WERI-Rb-1 (cell line): ENCODE measurements at regions not wholly inside any gene's neighbourhood (a gene's known extent, or its start where the extent isn't known, plus 50 kb on each side); places are given as distances from the start of the nearest gene placed in this dataset.

Source experiments
- DNase-seq: peaks from one replicate; pipeline ENCODE4 v3.0.0-alpha.2; 2020
- H3K27ac ChIP-seq: fragments of 250-450 bp; sonication (Bioruptor Pico); 2 replicates; pipeline ENCODE4 v1.5.1; 2020; ENCODE audit warnings: mild to moderate bottlenecking, moderate library complexity
- H3K27me3 ChIP-seq: fragments of 250-450 bp; sonication (Bioruptor Pico); 2 replicates; pipeline ENCODE4 v1.5.1; 2021; ENCODE audit warnings: mild to moderate bottlenecking, low read depth, moderate library complexity; ENCODE audit not compliant: insufficient read depth, severe bottlenecking
- H3K36me3 ChIP-seq: fragments of 250-450 bp; sonication (Bioruptor Pico); 2 replicates; pipeline ENCODE4 v1.5.1; 2020; ENCODE audit warnings: mild to moderate bottlenecking, moderate library complexity
- H3K4me3 ChIP-seq: 2 replicates; pipeline ENCODE4 v1.5.1; 2011; ENCODE audit warnings: low read depth, mild to moderate bottlenecking, control low read depth, low read length
- H3K9me3 ChIP-seq: fragments of 250-450 bp; sonication (Bioruptor Pico); 2 replicates; pipeline ENCODE4 v1.5.1; 2021; ENCODE audit warnings: mild to moderate bottlenecking, moderate library complexity; ENCODE audit not compliant: severe bottlenecking
- TF ChIP-seq, protein P1 (sequence below): IDR thresholded peaks from 2 replicates; pipeline ENCODE4 v1.5.1; 2011; ENCODE audit warnings: low read depth, mild to moderate bottlenecking, control low read depth, inconsistent platforms, low read length

DNA sequence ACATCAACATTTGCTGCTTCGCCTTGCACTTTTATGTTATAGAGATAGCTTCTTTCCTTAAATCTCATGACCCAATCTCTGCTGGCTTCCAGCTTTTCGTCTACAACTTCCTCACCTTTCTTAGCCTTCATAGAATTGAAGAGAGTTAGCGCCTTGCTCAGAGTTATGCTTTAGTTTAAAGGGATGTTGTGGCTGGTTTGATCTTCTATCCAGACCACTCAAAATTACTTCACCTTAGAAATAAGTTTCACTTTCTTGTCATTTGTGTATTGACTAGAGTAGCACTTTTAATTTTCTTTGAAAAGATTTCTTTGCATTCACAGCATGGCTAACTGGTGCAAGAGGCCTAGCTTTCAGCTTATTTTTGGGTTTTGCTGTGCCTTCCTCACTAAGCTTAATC lies 414.2 kb downstream of the ZNF608 start:
- H3K27me3 ChIP-seq, result no peaks in the 10 kb centered on the region
- no peaks in the 10 kb centered on the region for H3K36me3 ChIP-seq
- H3K9me3 ChIP-seq, result no peaks in the 10 kb centered on the region
- no peak for DNase-seq
- H3K27ac ChIP-seq, result no peak overlapping the region
- no peak overlapping the region for H3K4me3 ChIP-seq
- TF ChIP-seq, protein P1, sequence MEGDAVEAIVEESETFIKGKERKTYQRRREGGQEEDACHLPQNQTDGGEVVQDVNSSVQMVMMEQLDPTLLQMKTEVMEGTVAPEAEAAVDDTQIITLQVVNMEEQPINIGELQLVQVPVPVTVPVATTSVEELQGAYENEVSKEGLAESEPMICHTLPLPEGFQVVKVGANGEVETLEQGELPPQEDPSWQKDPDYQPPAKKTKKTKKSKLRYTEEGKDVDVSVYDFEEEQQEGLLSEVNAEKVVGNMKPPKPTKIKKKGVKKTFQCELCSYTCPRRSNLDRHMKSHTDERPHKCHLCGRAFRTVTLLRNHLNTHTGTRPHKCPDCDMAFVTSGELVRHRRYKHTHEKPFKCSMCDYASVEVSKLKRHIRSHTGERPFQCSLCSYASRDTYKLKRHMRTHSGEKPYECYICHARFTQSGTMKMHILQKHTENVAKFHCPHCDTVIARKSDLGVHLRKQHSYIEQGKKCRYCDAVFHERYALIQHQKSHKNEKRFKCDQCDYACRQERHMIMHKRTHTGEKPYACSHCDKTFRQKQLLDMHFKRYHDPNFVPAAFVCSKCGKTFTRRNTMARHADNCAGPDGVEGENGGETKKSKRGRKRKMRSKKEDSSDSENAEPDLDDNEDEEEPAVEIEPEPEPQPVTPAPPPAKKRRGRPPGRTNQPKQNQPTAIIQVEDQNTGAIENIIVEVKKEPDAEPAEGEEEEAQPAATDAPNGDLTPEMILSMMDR, result no peak

DNA sequence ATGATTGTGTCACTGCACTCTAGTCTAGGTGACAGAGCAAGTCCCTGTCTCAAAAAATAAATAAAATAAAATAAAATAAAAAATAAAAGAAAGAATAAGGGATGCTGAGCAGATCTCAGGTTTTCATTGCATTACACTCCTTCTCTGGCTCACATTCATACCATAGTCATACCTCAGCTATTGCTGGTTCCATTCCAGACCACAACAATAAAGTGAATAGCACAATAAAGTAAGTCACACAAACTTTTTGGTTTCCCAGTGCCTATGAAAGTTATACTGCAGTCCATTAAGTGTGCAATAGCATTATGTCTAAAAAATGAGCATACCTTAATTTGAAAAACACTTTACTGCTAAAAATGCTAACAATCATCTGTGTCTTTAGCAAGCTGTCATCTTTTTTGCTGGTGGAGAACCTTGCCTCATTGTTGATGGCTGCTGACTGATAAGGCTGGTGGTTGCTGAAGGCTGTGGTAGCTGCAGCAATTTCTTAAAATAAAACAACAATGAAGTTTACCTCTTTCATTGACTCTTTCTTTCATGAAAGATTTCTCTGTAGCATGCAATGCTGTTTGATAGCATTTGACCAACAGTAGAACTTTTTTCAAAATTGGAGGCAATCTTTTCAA lies 415.7 kb downstream of the ZNF608 start:
- DNase-seq, result no peak
- TF ChIP-seq, protein P1, result no peak
- H3K27me3 ChIP-seq, result no peaks in the 10 kb centered on the region
- no peak overlapping the region for H3K27ac ChIP-seq
- no peaks in the 10 kb centered on the region for H3K9me3 ChIP-seq
- no peaks in the 10 kb centered on the region for H3K36me3 ChIP-seq
- H3K4me3 ChIP-seq, result no peak overlapping the region

DNA sequence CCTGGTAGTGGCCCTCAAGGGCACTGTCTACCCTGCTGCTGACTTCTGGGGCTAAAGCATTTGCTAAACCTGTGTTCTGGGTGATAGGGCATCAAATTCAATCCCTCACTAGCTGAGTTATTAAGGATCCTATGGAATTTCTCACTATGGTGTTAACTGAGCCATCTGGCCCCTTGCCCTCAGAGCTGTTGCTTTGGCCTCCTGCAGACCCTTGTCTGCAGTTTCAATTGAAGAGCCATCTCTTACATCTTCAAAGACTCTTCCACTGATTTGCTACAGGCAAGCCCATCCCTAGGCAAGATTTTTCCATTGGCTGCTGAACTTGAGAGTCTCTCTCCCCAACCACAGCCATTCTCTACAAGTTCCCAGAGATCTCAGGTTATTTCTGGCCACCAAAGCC lies 418.2 kb downstream of the ZNF608 start:
- H3K9me3 ChIP-seq, result no peaks in the 10 kb centered on the region
- H3K36me3 ChIP-seq, result no peaks in the 10 kb centered on the region
- TF ChIP-seq, protein P1, result no peak
- no peak for DNase-seq
- H3K27ac ChIP-seq, result no peak overlapping the region
- H3K27me3 ChIP-seq, result no peaks in the 10 kb centered on the region
- no peak overlapping the region for H3K4me3 ChIP-seq

DNA sequence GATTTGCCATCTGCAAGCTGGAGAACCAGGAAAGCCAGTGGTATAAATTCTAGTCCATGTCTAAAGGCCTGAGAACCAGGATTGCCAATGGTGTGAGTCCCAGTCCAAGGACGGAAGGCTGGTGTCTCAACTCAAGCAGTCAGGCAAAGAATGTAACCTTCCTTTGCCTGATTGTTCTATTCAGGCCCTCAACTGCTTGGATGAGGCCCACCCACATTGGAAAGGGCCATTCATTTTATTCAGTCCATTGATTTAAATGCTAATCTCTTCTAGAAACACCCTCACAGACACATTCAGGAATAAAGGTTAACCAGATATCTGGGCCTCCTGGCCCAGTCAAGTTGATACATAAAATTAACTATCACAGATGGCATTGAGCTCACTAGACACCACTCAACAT lies 427.8 kb downstream of the ZNF608 start:
- TF ChIP-seq, protein P1, result no peak
- no peaks in the 10 kb centered on the region for H3K36me3 ChIP-seq
- DNase-seq, result no peak
- H3K27ac ChIP-seq, result no peak overlapping the region
- H3K4me3 ChIP-seq, result no peak overlapping the region
- no peaks in the 10 kb centered on the region for H3K27me3 ChIP-seq
- no peaks in the 10 kb centered on the region for H3K9me3 ChIP-seq

DNA sequence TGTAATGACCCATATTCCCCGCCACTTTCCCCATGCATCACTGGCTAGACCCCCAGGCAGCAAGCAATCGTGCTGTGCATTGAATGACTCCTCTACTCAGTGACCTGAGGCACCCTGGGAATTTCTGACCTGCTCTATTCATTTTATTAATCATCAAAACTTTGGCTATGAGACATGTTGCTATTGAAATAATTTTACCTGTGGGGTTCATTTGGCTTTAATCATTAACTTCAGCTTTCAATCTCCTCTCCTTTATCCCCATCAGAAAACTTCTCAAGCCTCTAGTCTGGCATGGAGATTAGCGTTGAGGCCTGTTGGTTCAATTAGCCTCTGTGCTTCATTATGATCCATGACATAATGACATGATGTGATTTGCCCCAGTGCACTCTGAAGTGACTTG lies 429.0 kb downstream of the ZNF608 start:
- TF ChIP-seq, protein P1, result no peak
- DNase-seq, result no peak
- H3K27me3 ChIP-seq, result no peaks in the 10 kb centered on the region
- no peak overlapping the region for H3K4me3 ChIP-seq
- no peaks in the 10 kb centered on the region for H3K9me3 ChIP-seq
- no peaks in the 10 kb centered on the region for H3K36me3 ChIP-seq
- no peak overlapping the region for H3K27ac ChIP-seq
